HepG2 (cell line): ENCODE measurements at regions not wholly inside any gene's neighbourhood (a gene's known extent, or its start where the extent isn't known, plus 50 kb on each side); places are given as distances from the start of the nearest gene placed in this dataset.

Experiments
- ATAC-seq: fragments of 200-7000 bp; cut with Tn5 transposase; 3 replicates; pipeline ENCODE4 v1.9.1; 2020; ENCODE audit warnings: mild to moderate bottlenecking, moderate library complexity
- BruUV-seq: library from RNA; stranded (reverse); fragments of 400-500 nt; replicated peaks from 2 replicates; lab custom pipeline; 2021; lab: Mats Ljungman, UMichigan
- CTCF ChIA-PET: fragments of 300-600 bp; formaldehyde crosslinking; extraction: SDS; loops from one replicate; lab custom pipeline; 2021; ENCODE audit warnings: low total read pairs, inconsistent platforms, low intra/inter-chr PET ratio; lab: Yijun Ruan, JAX
- POLR2A ChIA-PET: fragments of 350-600 bp; sonication (Branson Sonifier 250); formaldehyde crosslinking; loops from one replicate; lab custom pipeline; 2020; ENCODE audit warnings: antibody characterized with exemption, inconsistent platforms; lab: Yijun Ruan, JAX
- DNase-seq: peaks from one replicate; pipeline ENCODE4 v3.0.0-alpha.2; 2015; ENCODE audit warnings: low spot score
- FAIRE-seq: peaks from 3 replicates; lab custom pipeline; 2011; peaks lifted over from hg19 to GRCh38; lab: Jason Lieb, UNC
- H2AFZ ChIP-seq: one replicate; pipeline ENCODE4 v1.6.1; 2011; ENCODE audit warnings: low read length, inconsistent platforms
- H3K27ac ChIP-seq: fragments of 300-600 bp; 3 replicates; pipeline ENCODE4 v1.8.0; 2011; ENCODE audit warnings: mixed run types, mild to moderate bottlenecking, mixed read lengths, low read length, inconsistent platforms; ENCODE audit not compliant: insufficient read depth; ENCODE audit errors: extremely low read length
- H3K27me3 ChIP-seq, 2 experiments: fragments of 200-600 bp in 1 of 2; 2 replicates in 1 of 2; 3 replicates in 1 of 2; pipeline versions ENCODE4 v1.6.0 to v1.8.0; 2011; ENCODE audit warnings: low read length in 2 of 2, mild to moderate bottlenecking in 2 of 2, moderate library complexity in 2 of 2, inconsistent platforms in 1 of 2; ENCODE audit not compliant: insufficient read depth in 2 of 2, control insufficient read depth in 1 of 2
- H3K36me3 ChIP-seq, 2 experiments: fragments of 200-600 bp in 1 of 2; replicated peaks in 1 of 2; 2 replicates in 1 of 2; 3 replicates in 1 of 2; pipeline versions ENCODE4 v1.5.1 to v1.8.0; 2011; ENCODE audit warnings: low read length in 2 of 2, inconsistent platforms in 1 of 2; ENCODE audit not compliant: insufficient read depth in 2 of 2, control insufficient read depth in 1 of 2
- H3K4me1 ChIP-seq: 2 replicates; pipeline ENCODE4 v1.5.1; 2012; ENCODE audit warnings: low read length, inconsistent platforms; ENCODE audit not compliant: insufficient read depth
- H3K4me2 ChIP-seq: 2 replicates; pipeline ENCODE4 v1.6.0; 2011; ENCODE audit warnings: low read depth, low read length, inconsistent platforms
- H3K4me3 ChIP-seq, 3 experiments: fragments of 200-600 bp in 1 of 3; sonication (generic), shearing (Covaris generic) in 1 of 3; replicated peaks in 1 of 3; 2 replicates each; pipeline ENCODE4 v1.5.1; 2011 to 2016; ENCODE audit warnings: low read length in 3 of 3, inconsistent platforms in 2 of 3, low read depth in 2 of 3, mild to moderate bottlenecking in 2 of 3, control low read depth in 1 of 3, mixed read lengths in 1 of 3; ENCODE audit not compliant: insufficient read depth in 1 of 3
- H3K79me2 ChIP-seq: one replicate; pipeline ENCODE4 v1.6.1; 2011; ENCODE audit warnings: low read length, inconsistent platforms; ENCODE audit not compliant: insufficient read depth
- H3K9ac ChIP-seq: 2 replicates; pipeline ENCODE4 v1.6.0; 2011; ENCODE audit warnings: mild to moderate bottlenecking, low read depth, low read length, inconsistent platforms; ENCODE audit not compliant: insufficient read depth
- H3K9me3 ChIP-seq: 2 replicates; pipeline ENCODE4 v1.5.1; 2012; ENCODE audit warnings: mild to moderate bottlenecking, low read length
- H4K20me1 ChIP-seq: 2 replicates; pipeline ENCODE4 v1.6.0; 2011; ENCODE audit warnings: inconsistent platforms, mild to moderate bottlenecking, low read length, moderate library complexity; ENCODE audit not compliant: insufficient read depth
- FOXP1 ChIP-seq, 2 experiments: fragments of 450-650 bp in 1 of 2; IDR thresholded peaks; 2 replicates each; pipeline ENCODE4 v1.6.1; 2017 to 2018; ENCODE audit warnings: antibody characterized with exemption in 1 of 2
- HNRNPLL ChIP-seq: fragments of 200-400 bp; formaldehyde crosslinking; IDR thresholded peaks from 2 replicates; pipeline ENCODE4 v1.6.1; 2017; ENCODE audit warnings: mild to moderate bottlenecking, low read depth, low read length; ENCODE audit not compliant: poor library complexity, severe bottlenecking
- MAFK ChIP-seq, 2 experiments: IDR thresholded peaks in 1 of 2; conservative IDR thresholded peaks in 1 of 2; 2 replicates each; pipeline ENCODE4 v1.6.1; 2011; ENCODE audit warnings: improper control_type of control experiment in 2 of 2, low read length in 2 of 2
- SMYD3 ChIP-seq: sonication (generic); formaldehyde crosslinking; IDR thresholded peaks from 2 replicates; pipeline ENCODE4 v1.8.1; 2023; ENCODE audit warnings: mild to moderate bottlenecking, missing genetic modification reagents
- TMF1 ChIP-seq: sonication (generic); formaldehyde crosslinking; IDR thresholded peaks from 2 replicates; pipeline ENCODE4 v1.8.1; 2022; ENCODE audit warnings: low read depth, missing genetic modification reagents
- ZC3H13 ChIP-seq: sonication (generic); formaldehyde crosslinking; IDR thresholded peaks from 2 replicates; pipeline ENCODE4 v1.8.1; 2023; ENCODE audit warnings: mild to moderate bottlenecking, missing genetic modification reagents, moderate library complexity
- ZNF256 ChIP-seq: sonication (generic); formaldehyde crosslinking; conservative IDR thresholded peaks from 2 replicates; pipeline ENCODE4 v1.4.0; 2020; ENCODE audit warnings: missing genetic modification reagents
- ZNF337 ChIP-seq: sonication (generic); formaldehyde crosslinking; IDR thresholded peaks from 2 replicates; pipeline ENCODE4 v1.5.1; 2020; ENCODE audit warnings: missing genetic modification reagents, low read depth, mild to moderate bottlenecking, borderline replicate concordance
- ZNF549 ChIP-seq: sonication (generic); formaldehyde crosslinking; IDR thresholded peaks from 2 replicates; pipeline ENCODE4 v1.5.0; 2020; ENCODE audit warnings: missing genetic modification reagents
- ZNF567 ChIP-seq: sonication (generic); formaldehyde crosslinking; IDR thresholded peaks from 2 replicates; pipeline ENCODE4 v1.8.1; 2023; ENCODE audit warnings: mild to moderate bottlenecking, missing genetic modification reagents, borderline replicate concordance
- ZNF747 ChIP-seq: sonication (generic); formaldehyde crosslinking; IDR thresholded peaks from 2 replicates; pipeline ENCODE4 v1.8.1; 2023; ENCODE audit warnings: missing genetic modification reagents, mild to moderate bottlenecking, borderline replicate concordance
- ZNF776 ChIP-seq: sonication (generic); formaldehyde crosslinking; IDR thresholded peaks from 2 replicates; pipeline ENCODE4 v1.4.0; 2020; ENCODE audit warnings: mild to moderate bottlenecking, missing genetic modification reagents
- WGBS: methylation state at CpG from one replicate; pipeline ENCODE4 v1.1.6; 2017; ENCODE audit warnings: low lambda C conversion rate; 5-methylcytosine and 5-hydroxymethylcytosine counted together
- in situ Hi-C: cut with HindIII; loops from 2 replicates; pipeline ENCODE4 v1.10.0; 2017; ENCODE audit warnings: low pct_unique_long_range_greater_than_20kb; ENCODE audit not compliant: extremely low pct_ligation_motif_present
- intact Hi-C: fragments of 100-400 bp; cut with micrococcal nuclease; formaldehyde crosslinking; loops from one replicate; pipeline ENCODE4 v1.10.0; 2022; ENCODE audit not compliant: unreplicated experiment
- TF ChIP-seq, protein P1 (sequence below): sonication (generic); formaldehyde crosslinking; IDR thresholded peaks from 2 replicates; pipeline ENCODE4 v1.5.0; 2020; ENCODE audit warnings: mild to moderate bottlenecking, missing genetic modification reagents, borderline replicate concordance
- TF ChIP-seq, protein P2 (sequence below): sonication (generic); formaldehyde crosslinking; IDR thresholded peaks from 2 replicates; pipeline ENCODE4 v1.8.1; 2023; ENCODE audit warnings: mild to moderate bottlenecking, missing genetic modification reagents, borderline replicate concordance

DNA sequence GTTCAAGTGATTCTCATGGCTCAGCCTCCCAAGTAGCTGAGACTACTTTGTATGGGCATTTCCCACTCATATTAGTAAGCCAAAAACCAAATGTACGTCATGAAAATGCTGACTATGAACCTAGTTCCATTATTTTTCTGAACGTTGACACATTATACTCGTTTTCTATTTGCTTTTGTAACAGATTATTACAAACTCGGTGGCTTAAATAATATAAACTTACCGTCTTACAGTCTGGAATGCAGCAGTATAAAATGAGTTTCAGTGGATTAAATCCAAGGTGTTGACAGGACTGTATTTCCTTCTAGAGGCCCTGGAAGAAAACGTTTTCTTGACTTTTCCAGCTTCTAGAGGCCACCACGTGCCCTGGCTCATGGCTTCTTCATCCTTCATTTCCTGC, 517.0 kb downstream of the GADD45G start:
- intact Hi-C loops: no loop called here
- ATAC-seq (no peak), DNase-seq (no peak), FAIRE-seq (no peak)
- POLR2A ChIA-PET: no interaction called here
- Histone ChIP-seq H3K27ac (no peak overlapping the region), H3K36me3 (no peaks in the 10 kb centered on the region), H3K4me3 (no peak overlapping the region), H3K9ac (no peak overlapping the region), H3K4me1 (no peaks in the 10 kb centered on the region), H3K9me3 (no peaks in the 10 kb centered on the region), H3K4me2 (no peak overlapping the region), H3K27me3 (no peaks in the 10 kb centered on the region), H2AFZ (no peak overlapping the region), H3K79me2 (no peaks in the 10 kb centered on the region), H4K20me1 (no peaks in the 10 kb centered on the region)
- WGBS: 16% methylated on average over 7 of the region's 7 CpGs
- TF ChIP-seq MAFK (conservative IDR thresholded peaks at IDR 0.05 in 1 of 2, IDR thresholded peaks at IDR 0.05 in 1 of 2; ENCODE audit: low read length in 2 of 2) (peak in 1 of 2 experiments; percentile 33; a peak in 1 of 4 replicates), FOXP1 (IDR thresholded peaks at IDR 0.05) (no peak), FOXP1 (CRISPR knock-in tag; IDR thresholded peaks at IDR 0.05) (no peak)
- CTCF ChIA-PET: no interaction called here
- in situ Hi-C loops: no loop called here
- BruUV-seq: no TSS peak

DNA sequence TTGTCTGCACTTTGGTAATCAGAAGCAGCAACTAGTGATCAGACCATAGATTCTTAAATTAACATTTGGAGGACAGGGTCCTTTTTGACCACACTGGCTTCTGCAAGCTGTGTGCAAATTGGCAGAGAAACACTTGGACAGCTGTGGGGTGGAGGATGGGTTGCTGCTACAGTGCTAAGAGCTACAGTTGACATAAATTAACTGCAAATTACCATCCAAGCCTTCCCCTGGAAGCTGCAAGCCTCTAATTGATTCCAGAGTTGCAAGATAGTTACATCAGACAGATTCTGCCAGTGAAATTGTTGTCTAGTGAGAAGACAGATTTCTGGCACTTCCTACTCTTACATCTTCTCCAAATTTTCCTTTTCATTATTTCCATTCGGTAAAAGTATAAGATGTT, 517.7 kb downstream of the DIRAS2 start:
- Histone ChIP-seq H3K4me2 (no peak overlapping the region), H3K4me3 (no peak overlapping the region), H3K27me3 (no peaks in the 10 kb centered on the region), H3K36me3 (no peaks in the 10 kb centered on the region), H3K27ac (no peak overlapping the region), H3K9ac (no peak overlapping the region), H4K20me1 (no peaks in the 10 kb centered on the region), H3K9me3 (no peaks in the 10 kb centered on the region), H3K79me2 (no peaks in the 10 kb centered on the region), H2AFZ (no peak overlapping the region), H3K4me1 (no peaks in the 10 kb centered on the region)
- in situ Hi-C loops: loop anchor here (25.0 kb wide), 1 partner anchor 637 kb away; no protein-coding TSS in a partner anchor
- 4% methylated on average over 1 of the region's 1 CpG for WGBS
- BruUV-seq: no TSS peak
- TF ChIP-seq ZNF776 (no peak), ZC3H13 (CRISPR knock-in tag) (no peak), MAFK (conservative IDR thresholded peaks at IDR 0.05 in 1 of 2, IDR thresholded peaks at IDR 0.05 in 1 of 2; ENCODE audit: low read length in 2 of 2) (no peak), ZNF549 (CRISPR knock-in tag) (no peak), ZNF567 (no peak), ZNF337 (no peak), ZNF256 (CRISPR knock-in tag) (no peak), ZNF747 (CRISPR knock-in tag) (no peak), SMYD3 (CRISPR knock-in tag) (no peak), TMF1 (CRISPR knock-in tag) (no peak), HNRNPLL (no peak)
- TF ChIP-seq, protein P1, sequence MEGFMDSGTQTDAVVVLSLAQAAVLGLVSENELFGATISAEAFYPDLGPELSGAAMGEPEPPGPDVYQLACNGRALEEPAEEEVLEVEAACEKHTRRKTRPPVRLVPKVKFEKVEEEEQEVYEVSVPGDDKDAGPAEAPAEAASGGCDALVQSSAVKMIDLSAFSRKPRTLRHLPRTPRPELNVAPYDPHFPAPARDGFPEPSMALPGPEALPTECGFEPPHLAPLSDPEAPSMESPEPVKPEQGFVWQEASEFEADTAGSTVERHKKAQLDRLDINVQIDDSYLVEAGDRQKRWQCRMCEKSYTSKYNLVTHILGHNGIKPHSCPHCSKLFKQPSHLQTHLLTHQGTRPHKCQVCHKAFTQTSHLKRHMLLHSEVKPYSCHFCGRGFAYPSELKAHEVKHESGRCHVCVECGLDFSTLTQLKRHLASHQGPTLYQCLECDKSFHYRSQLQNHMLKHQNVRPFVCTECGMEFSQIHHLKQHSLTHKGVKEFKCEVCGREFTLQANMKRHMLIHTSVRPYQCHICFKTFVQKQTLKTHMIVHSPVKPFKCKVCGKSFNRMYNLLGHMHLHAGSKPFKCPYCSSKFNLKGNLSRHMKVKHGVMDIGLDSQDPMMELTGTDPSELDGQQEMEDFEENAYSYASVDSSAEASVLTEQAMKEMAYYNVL (CRISPR knock-in tag): no peak
- TF ChIP-seq, protein P2, sequence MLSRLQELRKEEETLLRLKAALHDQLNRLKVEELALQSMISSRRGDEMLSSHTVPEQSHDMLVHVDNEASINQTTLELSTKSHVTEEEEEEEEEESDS (CRISPR knock-in tag): no peak
- ATAC-seq: no peak
- POLR2A ChIA-PET: no interaction called here
- intact Hi-C loops: no loop called here
- no peak for DNase-seq
- CTCF ChIA-PET: no interaction called here
- no peak for FAIRE-seq
